Peyer's patch (tissue), 4 donors: ENCODE measurements at regions not wholly inside any gene's neighbourhood (a gene's known extent, or its start where the extent isn't known, plus 50 kb on each side); places are given as distances from the start of the nearest gene placed in this dataset.

Experiments
- POLR2A ChIP-seq, 2 donors: fragments of 450-650 bp; IDR thresholded peaks; one replicate each; pipeline ENCODE4 v1.5.1; 2017; ENCODE audit warnings: antibody characterized with exemption in 2 of 2, mild to moderate bottlenecking in 2 of 2, moderate library complexity in 2 of 2
- TF ChIP-seq, protein P1 (sequence below), 6 experiments: fragments of 450-650 bp in 4 of 6; fragments of 200-600 bp in 2 of 6; sonication (generic) in 1 of 6; IDR thresholded peaks; one replicate each; pipeline ENCODE4 v1.5.1; 2017 to 2019; ENCODE audit warnings: antibody characterized with exemption in 6 of 6, mild to moderate bottlenecking in 3 of 6, moderate library complexity in 1 of 6

DNA sequence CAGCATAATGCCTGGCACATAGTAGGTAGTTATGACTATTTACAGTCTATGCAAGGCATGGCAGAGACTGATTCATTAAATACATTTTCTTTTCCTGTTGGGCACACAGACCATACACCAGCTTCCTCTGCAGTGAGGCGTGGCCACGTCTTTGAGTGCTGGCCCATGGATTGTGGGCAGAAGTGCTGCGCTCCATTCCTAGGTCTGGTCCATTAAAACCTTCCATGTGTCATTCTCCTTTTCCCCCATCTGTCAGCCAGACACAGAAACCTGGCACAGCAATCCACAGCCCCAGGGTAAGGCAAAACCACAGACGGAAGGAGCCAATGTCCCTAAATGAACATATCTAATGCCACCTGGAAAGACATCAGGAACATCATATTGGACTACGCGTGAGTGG is 141.9 kb downstream of the TTC32 start:
- no peak for TF ChIP-seq POLR2A (IDR thresholded peaks at IDR 0.05)
- TF ChIP-seq, protein P1, sequence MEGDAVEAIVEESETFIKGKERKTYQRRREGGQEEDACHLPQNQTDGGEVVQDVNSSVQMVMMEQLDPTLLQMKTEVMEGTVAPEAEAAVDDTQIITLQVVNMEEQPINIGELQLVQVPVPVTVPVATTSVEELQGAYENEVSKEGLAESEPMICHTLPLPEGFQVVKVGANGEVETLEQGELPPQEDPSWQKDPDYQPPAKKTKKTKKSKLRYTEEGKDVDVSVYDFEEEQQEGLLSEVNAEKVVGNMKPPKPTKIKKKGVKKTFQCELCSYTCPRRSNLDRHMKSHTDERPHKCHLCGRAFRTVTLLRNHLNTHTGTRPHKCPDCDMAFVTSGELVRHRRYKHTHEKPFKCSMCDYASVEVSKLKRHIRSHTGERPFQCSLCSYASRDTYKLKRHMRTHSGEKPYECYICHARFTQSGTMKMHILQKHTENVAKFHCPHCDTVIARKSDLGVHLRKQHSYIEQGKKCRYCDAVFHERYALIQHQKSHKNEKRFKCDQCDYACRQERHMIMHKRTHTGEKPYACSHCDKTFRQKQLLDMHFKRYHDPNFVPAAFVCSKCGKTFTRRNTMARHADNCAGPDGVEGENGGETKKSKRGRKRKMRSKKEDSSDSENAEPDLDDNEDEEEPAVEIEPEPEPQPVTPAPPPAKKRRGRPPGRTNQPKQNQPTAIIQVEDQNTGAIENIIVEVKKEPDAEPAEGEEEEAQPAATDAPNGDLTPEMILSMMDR (IDR thresholded peaks at IDR 0.05): no peak
